PC-9 (cell line): ENCODE measurements at regions not wholly inside any gene's neighbourhood (a gene's known extent, or its start where the extent isn't known, plus 50 kb on each side); places are given as distances from the start of the nearest gene placed in this dataset.

Experiments
- BruUV-seq: library from RNA; stranded (reverse); fragments of 400-500 nt; replicated peaks from 2 replicates; lab custom pipeline; 2021; lab: Mats Ljungman, UMichigan
- CTCF ChIA-PET: fragments of 300-600 bp; sonication (Branson Sonifier 250); formaldehyde crosslinking; loops from one replicate; lab custom pipeline; 2022; ENCODE audit warnings: antibody characterized with exemption; lab: Charles Lee
- POLR2A ChIA-PET: fragments of 300-600 bp; sonication (Branson Sonifier 250); formaldehyde crosslinking; loops from one replicate; lab custom pipeline; 2022; ENCODE audit warnings: antibody characterized with exemption; ENCODE audit not compliant: unreplicated experiment; lab: Charles Lee
- DNase-seq, 2 experiments: peaks; one replicate each; pipeline versions ENCODE4 v3.0.0 to v3.0.0-alpha.2; 2015 to 2022; ENCODE audit warnings: mixed read lengths in 1 of 2
- H2AFZ ChIP-seq: fragments of 200-600 bp; sonication (generic); 2 replicates; pipeline ENCODE4 v1.8.1; 2017; ENCODE audit warnings: antibody characterized with exemption
- H3F3A ChIP-seq: fragments of 200-600 bp; sonication (generic); 2 replicates; pipeline ENCODE4 v1.8.1; 2017; ENCODE audit warnings: antibody characterized with exemption, mild to moderate bottlenecking, low read depth; ENCODE audit not compliant: insufficient read depth
- H3K27ac ChIP-seq: fragments of 200-600 bp; sonication (generic); 2 replicates; pipeline ENCODE4 v1.6.1; 2016; ENCODE audit warnings: mixed run types
- H3K27me3 ChIP-seq: fragments of 200-600 bp; sonication (generic); 2 replicates; pipeline ENCODE4 v1.6.1; 2016; ENCODE audit warnings: low read depth, mixed run types; ENCODE audit not compliant: insufficient read depth
- H3K36me3 ChIP-seq: fragments of 200-600 bp; sonication (generic); 2 replicates; pipeline ENCODE4 v1.6.1; 2016; ENCODE audit warnings: low read depth, mixed run types
- H3K4me1 ChIP-seq: fragments of 200-600 bp; sonication (generic); replicated peaks from 2 replicates; pipeline ENCODE4 v1.6.1; 2016; ENCODE audit warnings: mixed run types; ENCODE audit not compliant: insufficient read depth
- H3K4me2 ChIP-seq: fragments of 200-600 bp; sonication (generic); 2 replicates; pipeline ENCODE4 v1.6.1; 2017; ENCODE audit warnings: mixed run types
- H3K4me3 ChIP-seq: fragments of 200-600 bp; sonication (generic); 2 replicates; pipeline ENCODE4 v1.6.1; 2016; ENCODE audit warnings: mixed run types
- H3K79me2 ChIP-seq: fragments of 200-600 bp; sonication (generic); 2 replicates; pipeline ENCODE4 v1.6.1; 2017; ENCODE audit warnings: low read depth, mixed run types
- H3K9me2 ChIP-seq: fragments of 200-600 bp; sonication (generic); 2 replicates; pipeline ENCODE4 v1.8.1; 2017; ENCODE audit warnings: mild to moderate bottlenecking; ENCODE audit not compliant: insufficient read depth
- H3K9me3 ChIP-seq: fragments of 200-600 bp; sonication (generic); 2 replicates; pipeline ENCODE4 v1.8.1; 2016; ENCODE audit warnings: low read depth; ENCODE audit not compliant: insufficient read depth
- H4K20me1 ChIP-seq: fragments of 200-600 bp; sonication (generic); 2 replicates; pipeline ENCODE4 v1.8.1; 2017; ENCODE audit not compliant: insufficient read depth
- EZH2 ChIP-seq: fragments of 200-600 bp; sonication (generic); IDR thresholded peaks from 2 replicates; pipeline ENCODE4 v1.8.0; 2017; ENCODE audit warnings: antibody characterized with exemption, low read depth
- intact Hi-C: fragments of 100-400 bp; cut with micrococcal nuclease; formaldehyde crosslinking; loops from one replicate; pipeline ENCODE4 v1.10.0; 2022; ENCODE audit not compliant: unreplicated experiment
- TF ChIP-seq, protein P1 (sequence below): fragments of 200-600 bp; sonication (generic); conservative IDR thresholded peaks from 2 replicates; pipeline ENCODE4 v1.6.1; 2017; ENCODE audit warnings: mixed run types, antibody characterized with exemption, mild to moderate bottlenecking, moderate library complexity

DNA sequence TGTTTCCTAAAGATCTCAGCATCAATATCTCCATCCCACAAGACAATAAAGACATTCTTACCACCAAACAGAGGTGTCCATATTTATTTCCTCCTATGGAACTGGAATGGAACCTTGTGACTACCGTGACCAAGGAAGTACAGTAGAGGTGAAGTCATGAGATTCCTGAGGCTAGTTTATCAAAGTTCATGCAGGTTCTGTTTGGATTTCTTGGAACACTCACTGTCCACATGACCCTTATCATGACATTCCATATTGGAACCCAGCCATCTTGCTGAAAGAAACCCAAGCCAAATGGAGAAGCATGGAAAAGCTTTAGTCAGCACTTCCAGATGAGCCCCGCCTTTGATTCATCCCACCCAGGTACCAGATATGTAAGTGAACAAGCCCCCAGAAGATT, 516.0 kb upstream of the POU3F3 start:
- Histone ChIP-seq H3K79me2 (no peaks in the 10 kb centered on the region), H4K20me1 (no peaks in the 10 kb centered on the region), H3K36me3 (no peaks in the 10 kb centered on the region), H3K9me3 (no peaks in the 10 kb centered on the region), H3K27ac (no peak overlapping the region), H3K9me2 (no peaks in the 10 kb centered on the region), H3K27me3 (0 out of 2 replicates have a peak, but pooled peaks cover 4% of the 10 kb centered on the region), H3F3A (no peaks in the 10 kb centered on the region), H3K4me2 (no peak overlapping the region), H3K4me1 (no peaks in the 10 kb centered on the region), H2AFZ (no peak overlapping the region), H3K4me3 (no peak overlapping the region)
- no TSS peak for BruUV-seq
- POLR2A ChIA-PET = no interaction called here
- intact Hi-C loops = no loop called here
- no peak for TF ChIP-seq EZH2
- TF ChIP-seq, protein P1, sequence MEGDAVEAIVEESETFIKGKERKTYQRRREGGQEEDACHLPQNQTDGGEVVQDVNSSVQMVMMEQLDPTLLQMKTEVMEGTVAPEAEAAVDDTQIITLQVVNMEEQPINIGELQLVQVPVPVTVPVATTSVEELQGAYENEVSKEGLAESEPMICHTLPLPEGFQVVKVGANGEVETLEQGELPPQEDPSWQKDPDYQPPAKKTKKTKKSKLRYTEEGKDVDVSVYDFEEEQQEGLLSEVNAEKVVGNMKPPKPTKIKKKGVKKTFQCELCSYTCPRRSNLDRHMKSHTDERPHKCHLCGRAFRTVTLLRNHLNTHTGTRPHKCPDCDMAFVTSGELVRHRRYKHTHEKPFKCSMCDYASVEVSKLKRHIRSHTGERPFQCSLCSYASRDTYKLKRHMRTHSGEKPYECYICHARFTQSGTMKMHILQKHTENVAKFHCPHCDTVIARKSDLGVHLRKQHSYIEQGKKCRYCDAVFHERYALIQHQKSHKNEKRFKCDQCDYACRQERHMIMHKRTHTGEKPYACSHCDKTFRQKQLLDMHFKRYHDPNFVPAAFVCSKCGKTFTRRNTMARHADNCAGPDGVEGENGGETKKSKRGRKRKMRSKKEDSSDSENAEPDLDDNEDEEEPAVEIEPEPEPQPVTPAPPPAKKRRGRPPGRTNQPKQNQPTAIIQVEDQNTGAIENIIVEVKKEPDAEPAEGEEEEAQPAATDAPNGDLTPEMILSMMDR = no peak
- CTCF ChIA-PET = no interaction called here
- DNase-seq = no peak

DNA sequence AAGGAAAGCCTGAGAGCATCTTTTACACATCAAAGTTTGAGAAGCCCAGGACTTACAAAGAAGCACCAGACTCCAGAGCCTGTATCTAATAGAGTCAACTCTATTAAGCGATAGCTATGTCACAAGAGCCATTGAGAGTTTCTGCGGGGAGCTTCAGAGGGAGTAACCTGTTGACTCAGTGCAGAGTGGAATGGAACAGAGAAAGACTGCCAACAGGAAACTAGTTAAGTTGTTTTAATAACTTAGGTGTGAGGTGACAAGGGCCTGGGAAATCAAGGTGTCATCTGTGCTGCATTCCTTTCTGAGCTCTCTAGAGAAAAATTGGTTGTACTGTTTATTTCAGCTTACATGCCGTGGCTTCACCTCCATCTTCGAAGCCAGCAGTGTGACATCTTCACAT, 513.8 kb upstream of the POU3F3 start:
- BruUV-seq = no TSS peak
- no peaks in the 10 kb centered on the region for H3K9me3 ChIP-seq
- DNase-seq = no peak
- H3K4me2 ChIP-seq = no peak overlapping the region
- H3K79me2 ChIP-seq = no peaks in the 10 kb centered on the region
- H3K27ac ChIP-seq = no peak overlapping the region
- no peak overlapping the region for H2AFZ ChIP-seq
- intact Hi-C loops = no loop called here
- H3K4me1 ChIP-seq = no peaks in the 10 kb centered on the region
- H3K27me3 ChIP-seq = 0 out of 2 replicates have a peak, but pooled peaks cover 7% of the 10 kb centered on the region
- no peak overlapping the region for H3K4me3 ChIP-seq
- no peaks in the 10 kb centered on the region for H3F3A ChIP-seq
- TF ChIP-seq, protein P1 = no peak
- no peak for TF ChIP-seq EZH2
- ChIA-PET POLR2A (no interaction called here), CTCF (no interaction called here)
- no peaks in the 10 kb centered on the region for H3K36me3 ChIP-seq
- H3K9me2 ChIP-seq = no peaks in the 10 kb centered on the region
- H4K20me1 ChIP-seq = no peaks in the 10 kb centered on the region

DNA sequence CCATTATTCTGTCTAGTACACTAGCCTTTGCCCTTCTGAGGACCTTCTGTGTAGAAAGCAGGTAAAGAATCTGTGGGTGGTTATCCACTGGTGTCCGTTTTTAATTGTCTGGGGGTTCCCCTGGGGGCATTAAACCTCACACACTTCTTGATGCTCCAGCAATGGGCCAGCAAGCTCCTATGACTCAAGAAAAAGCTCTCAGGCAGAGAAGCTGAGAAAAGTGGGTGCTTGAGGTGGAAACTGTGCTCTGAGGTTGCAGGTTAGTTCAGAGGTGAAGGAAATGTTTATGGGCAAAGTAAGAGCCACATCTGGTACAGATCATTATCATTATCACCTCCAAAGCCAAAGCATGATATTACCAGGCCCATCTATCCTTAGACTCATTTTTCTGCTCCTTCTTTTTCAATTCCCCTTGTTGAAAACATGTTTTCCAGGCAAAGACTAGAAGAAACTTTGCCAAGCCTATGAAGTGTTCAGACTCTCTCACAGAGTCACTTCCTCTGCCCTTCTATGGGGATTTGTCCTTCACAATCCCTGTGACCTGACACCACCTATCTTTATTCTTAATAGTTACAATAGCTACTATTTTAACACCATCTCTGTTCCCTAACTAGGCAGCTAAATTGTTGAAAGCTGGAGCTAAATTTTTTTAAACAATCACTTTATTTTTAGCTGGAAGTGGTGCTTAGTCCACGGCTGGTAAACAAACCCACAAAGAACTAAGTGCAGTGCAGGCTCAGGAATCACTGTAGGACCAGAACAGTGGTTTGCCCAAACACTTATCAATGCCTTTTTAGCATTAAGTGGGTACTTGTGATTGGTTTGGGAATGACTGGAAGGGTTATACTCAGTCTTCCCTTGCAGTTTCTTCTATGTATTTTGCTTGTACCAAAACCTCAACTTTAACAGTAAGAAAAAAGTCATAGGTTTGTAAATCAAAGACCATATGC, 512.8 kb upstream of the POU3F3 start:
- Histone ChIP-seq H3K9me3 (no peaks in the 10 kb centered on the region), H3K4me1 (no peaks in the 10 kb centered on the region), H3K27ac (no peak overlapping the region), H2AFZ (no peak overlapping the region), H3K36me3 (no peaks in the 10 kb centered on the region), H3K27me3 (0 out of 2 replicates have a peak, but pooled peaks cover 7% of the 10 kb centered on the region), H3K4me2 (no peak overlapping the region), H4K20me1 (no peaks in the 10 kb centered on the region; the same call in 1 of the 2 replicates), H3K4me3 (no peak overlapping the region), H3K79me2 (no peaks in the 10 kb centered on the region), H3K9me2 (no peaks in the 10 kb centered on the region), H3F3A (no peaks in the 10 kb centered on the region)
- TF ChIP-seq EZH2 = no peak
- TF ChIP-seq, protein P1 = no peak
- ChIA-PET POLR2A (no interaction called here), CTCF (no interaction called here)
- no TSS peak for BruUV-seq
- DNase-seq = no peak
- intact Hi-C loops = no loop called here
